ENCODE measurements at regions not wholly inside any gene's neighbourhood (a gene's known extent, or its start where the extent isn't known, plus 50 kb on each side); places are given as distances from the start of the nearest gene placed in this dataset.
A peak's percentile ranks its signal among the peaks of the same experiment; 100 is the strongest.

DNA sequence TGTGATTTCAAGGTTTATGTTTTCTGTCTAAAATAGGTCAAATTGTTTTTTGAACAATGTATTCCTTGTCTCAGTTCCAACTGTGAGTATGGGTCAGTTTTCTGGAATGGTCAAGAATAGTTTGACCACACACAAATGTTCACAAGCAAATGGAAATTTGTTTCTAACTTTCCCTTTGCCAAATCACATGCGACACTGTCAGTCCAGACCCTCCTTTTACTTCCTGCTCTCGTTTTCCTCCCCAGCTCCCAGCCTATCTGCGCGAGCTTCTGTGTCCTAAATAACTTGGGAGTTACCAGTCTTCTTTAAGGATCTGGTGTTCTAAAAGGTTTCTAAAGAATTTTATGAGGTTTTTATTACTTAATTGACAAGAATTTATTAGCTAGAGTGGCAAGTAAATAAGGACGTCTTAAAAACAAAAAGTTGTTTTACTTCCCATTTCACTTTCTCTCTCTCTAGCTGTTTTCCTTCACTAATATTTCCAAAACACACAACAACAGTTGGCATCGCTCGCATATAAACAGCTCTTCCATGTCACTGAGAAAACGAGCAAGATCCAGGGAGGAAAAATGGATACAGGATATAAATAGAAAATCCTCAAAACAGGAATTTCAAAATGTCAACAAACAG lies 266.1 kb upstream of the KLF6 start:
- WGBS (ENCODE audit: insufficient coverage, low coverage, missing lambda C conversion rate), result 3% methylated on average over 8 of the region's 8 CpGs
- no peaks in the 10 kb centered on the region for H3K9me1 ChIP-seq (ENCODE audit: control insufficient read depth, insufficient read depth, low read length)
- CTCF ChIA-PET (ENCODE audit: low intra/inter-chr PET ratio), result no interaction called here
- H2AFZ ChIP-seq (ENCODE audit: low read depth, low read length), result peak overlapping the region; percentile 63; the same call in 1 of the 2 replicates
- no peaks in the 10 kb centered on the region for H3K9me3 ChIP-seq (replicated peaks; ENCODE audit: control insufficient read depth, insufficient read depth, low read depth, low read length)
- POLR2A ChIA-PET, result interaction anchor here (0.6 kb wide), 1 partner anchor 268 kb away, joined by 5 read pairs; no protein-coding TSS in a partner anchor
- DNase-seq (ENCODE audit: extremely low read depth in 1 of 4, low spot score in 3 of 4), result peak in 1 of 4 experiments; percentile 29
- no peak for FAIRE-seq
- H3K4me3 ChIP-seq, result no peak overlapping the region
- no TSS peak for BruUV-seq (replicated peaks)
- in situ Hi-C loops (cut with MboI), result no loop called here
- no peaks in the 10 kb centered on the region for H3K79me2 ChIP-seq (ENCODE audit: control insufficient read depth, insufficient read depth, low read length)
- intact Hi-C loops (cut with micrococcal nuclease), result no loop called here
- no peaks in the 10 kb centered on the region for H3K36me3 ChIP-seq (ENCODE audit: control insufficient read depth, insufficient read depth, low read length)
- no peaks in the 10 kb centered on the region for H4K20me1 ChIP-seq (replicated peaks; ENCODE audit: control insufficient read depth, insufficient read depth, low read length)
- H3K9ac ChIP-seq (ENCODE audit: insufficient read depth in 1 of 2, low read depth in 2 of 2, low read length in 2 of 2), result no peak overlapping the region
- ATAC-seq, result 0 out of 3 replicates have a peak, but pooled peaks have one; percentile 49
- no peak overlapping the region for H3K4me2 ChIP-seq (ENCODE audit: insufficient read depth, low read length)
- no peak overlapping the region for H3K27ac ChIP-seq (ENCODE audit: extremely low read depth, low read depth, low read length)
- peaks cover 0 to 6% of the 10 kb centered on the region in 2 experiments; a peak in 1 of 5 replicates for H3K27me3 ChIP-seq (ENCODE audit: control insufficient read depth in 2 of 2, insufficient read depth in 2 of 2, low read length in 2 of 2)
- no peaks in the 10 kb centered on the region for H3K4me1 ChIP-seq (replicated peaks in 1 of 2; ENCODE audit: control insufficient read depth in 2 of 2, insufficient read depth in 2 of 2, low read length in 2 of 2)
- no peak for TF ChIP-seq CSDE1 (IDR thresholded peaks at IDR 0.05)
- TF ChIP-seq ZNF324 (CRISPR knock-in tag; IDR thresholded peaks at IDR 0.05), result no peak
- no peak for TF ChIP-seq SETDB1 (IDR thresholded peaks at IDR 0.05; ENCODE audit: low read length)
- TF ChIP-seq PPARD (CRISPR knock-in tag; IDR thresholded peaks at IDR 0.05), result no peak
- TF ChIP-seq KAT8 (IDR thresholded peaks at IDR 0.05; ENCODE audit: low read depth), result no peak
- TF ChIP-seq SP2 (IDR thresholded peaks at IDR 0.05; ENCODE audit: extremely low read depth, low read depth, low read length, poor library complexity, severe bottlenecking), result no peak
- no peak for TF ChIP-seq DACH1 (IDR thresholded peaks at IDR 0.05; ENCODE audit: partially characterized antibody)
- TF ChIP-seq MECOM (CRISPR knock-in tag; IDR thresholded peaks at IDR 0.05), result no peak
- TF ChIP-seq HDAC6 (IDR thresholded peaks at IDR 0.05; ENCODE audit: low read depth, low read length), result no peak
- TF ChIP-seq NRF1 (conservative IDR thresholded peaks at IDR 0.05 in 1 of 2, IDR thresholded peaks at IDR 0.05 in 1 of 2), result 0 out of 4 replicates have a peak, but pooled peaks have one; percentile 10 to 13
- no peak for TF ChIP-seq POLR2H (tag; IDR thresholded peaks at IDR 0.05; ENCODE audit: low read depth)
- no peak for TF ChIP-seq ZNF184 (CRISPR knock-in tag; IDR thresholded peaks at IDR 0.05)
- TF ChIP-seq ZNF639 (CRISPR knock-in tag; conservative IDR thresholded peaks at IDR 0.05 in 1 of 2, IDR thresholded peaks at IDR 0.05 in 1 of 2), result 0 out of 4 replicates have a peak, but pooled peaks of 1 of the 2 experiments have one; percentile 34
- TF ChIP-seq AFF1 (IDR thresholded peaks at IDR 0.05; ENCODE audit: low read depth in 1 of 2, partially characterized antibody in 2 of 2), result no peak

Measured in K562 (cell line).